Endothelial cell (in vitro differentiated cells): ENCODE measurements at regions not wholly inside any gene's neighbourhood (a gene's known extent, or its start where the extent isn't known, plus 50 kb on each side); places are given as distances from the start of the nearest gene placed in this dataset.

ENCODE experiments used
- DNase-seq: peaks from one replicate; pipeline ENCODE4 v3.0.0; 2021; ENCODE audit warnings: low spot score
- H3K27ac Mint-ChIP-seq: one replicate; pipeline ENCODE4 v1.8.0; 2021; ENCODE audit warnings: mixed read lengths, inconsistent platforms; ENCODE audit not compliant: unreplicated experiment
- H3K27me3 Mint-ChIP-seq: one replicate; pipeline ENCODE4 v1.8.0; 2021; ENCODE audit warnings: mild to moderate bottlenecking, moderate library complexity, mixed read lengths, inconsistent platforms; ENCODE audit not compliant: unreplicated experiment
- H3K36me3 Mint-ChIP-seq: one replicate; pipeline ENCODE4 v1.8.0; 2021; ENCODE audit warnings: mild to moderate bottlenecking, low read depth, mixed read lengths, inconsistent platforms; ENCODE audit not compliant: unreplicated experiment
- H3K4me1 Mint-ChIP-seq: one replicate; pipeline ENCODE4 v1.8.0; 2021; ENCODE audit warnings: mild to moderate bottlenecking, mixed read lengths, inconsistent platforms; ENCODE audit not compliant: unreplicated experiment
- H3K4me3 Mint-ChIP-seq: one replicate; pipeline ENCODE4 v1.8.0; 2021; ENCODE audit warnings: mild to moderate bottlenecking, mixed read lengths, inconsistent platforms; ENCODE audit not compliant: unreplicated experiment
- H3K9me3 Mint-ChIP-seq: one replicate; pipeline ENCODE4 v1.8.0; 2021; ENCODE audit warnings: mixed read lengths, inconsistent platforms; ENCODE audit not compliant: unreplicated experiment
- CTCF ChIP-seq: fragments of 200-600 bp; sonication (generic); IDR thresholded peaks from one replicate; pipeline ENCODE4 v1.5.0; 2021; ENCODE audit warnings: antibody characterized with exemption; ENCODE audit not compliant: unreplicated experiment

DNA sequence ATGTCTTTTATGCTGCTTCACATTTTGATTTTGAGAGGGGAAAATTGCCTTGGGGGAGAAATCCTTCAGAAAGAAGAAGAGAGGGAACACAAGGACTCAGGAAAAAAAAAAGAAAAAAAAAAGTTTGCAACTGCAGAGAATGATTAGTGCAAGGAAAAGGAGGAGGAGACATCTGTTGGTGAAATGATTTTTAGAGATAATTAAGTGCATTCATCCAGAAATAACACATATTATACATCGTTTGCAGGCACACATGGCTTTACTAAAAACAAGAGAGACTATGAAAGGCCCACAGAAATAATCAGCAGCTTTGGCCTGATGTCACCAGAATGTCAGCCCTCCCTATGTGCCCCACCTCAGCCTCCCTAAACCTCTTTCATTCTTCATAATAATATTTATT, 1058.2 kb downstream of the PCDH9 start:
- no peaks in the 10 kb centered on the region for H3K4me1 Mint-ChIP-seq
- TF ChIP-seq CTCF: no peak
- H3K36me3 Mint-ChIP-seq: no peaks in the 10 kb centered on the region
- H3K4me3 Mint-ChIP-seq: no peak overlapping the region
- no peak overlapping the region for H3K27ac Mint-ChIP-seq
- no peaks in the 10 kb centered on the region for H3K9me3 Mint-ChIP-seq
- no peaks in the 10 kb centered on the region for H3K27me3 Mint-ChIP-seq
- DNase-seq: no peak

DNA sequence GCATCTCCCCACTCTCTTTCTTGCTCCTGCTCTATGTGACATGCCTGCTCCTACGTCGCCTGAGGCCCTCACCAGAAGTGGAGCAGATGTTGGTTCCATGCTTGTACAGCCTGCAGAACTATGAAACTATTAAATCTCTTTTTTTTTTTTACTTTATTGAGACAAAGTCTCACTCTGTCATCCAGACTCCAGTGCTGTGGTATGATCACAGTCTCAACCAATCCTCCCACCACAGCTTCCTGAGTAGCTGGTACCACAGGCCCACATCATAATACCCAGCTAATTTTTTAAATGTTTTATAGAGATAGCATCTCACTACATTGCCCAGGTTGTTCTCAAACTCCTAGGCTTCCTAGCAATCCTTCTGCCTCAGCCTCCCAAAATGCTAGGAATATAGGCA, 1067.7 kb downstream of the PCDH9 start:
- no peak for DNase-seq
- no peak overlapping the region for H3K27ac Mint-ChIP-seq
- no peaks in the 10 kb centered on the region for H3K9me3 Mint-ChIP-seq
- no peaks in the 10 kb centered on the region for H3K36me3 Mint-ChIP-seq
- H3K4me3 Mint-ChIP-seq: no peak overlapping the region
- H3K27me3 Mint-ChIP-seq: peaks cover 3% of the 10 kb centered on the region
- TF ChIP-seq CTCF: no peak
- no peaks in the 10 kb centered on the region for H3K4me1 Mint-ChIP-seq

DNA sequence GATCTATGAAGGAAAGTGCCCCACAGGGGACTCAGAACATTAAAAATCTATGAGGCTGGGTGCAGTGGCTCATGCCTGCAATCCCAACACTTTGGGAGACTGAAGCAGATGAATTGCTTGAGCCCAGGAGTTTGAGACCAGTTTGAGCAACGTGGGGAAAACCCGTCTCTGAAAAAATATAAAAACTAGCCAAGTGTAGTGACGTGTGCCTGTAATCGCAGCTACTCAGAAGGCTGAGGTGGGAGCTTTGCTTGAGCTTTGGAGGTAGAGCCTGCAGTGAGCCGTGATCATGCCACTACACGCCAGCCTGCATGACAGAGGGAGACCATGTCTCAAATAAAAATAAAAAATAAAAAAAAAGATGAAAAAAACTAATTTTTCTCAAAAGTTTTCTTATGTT, 1070.6 kb downstream of the PCDH9 start:
- DNase-seq: no peak
- Mint-ChIP-seq H3K4me1 (no peaks in the 10 kb centered on the region), H3K4me3 (no peak overlapping the region), H3K27me3 (no peaks in the 10 kb centered on the region), H3K36me3 (no peaks in the 10 kb centered on the region), H3K9me3 (no peaks in the 10 kb centered on the region), H3K27ac (no peak overlapping the region)
- TF ChIP-seq CTCF: no peak

DNA sequence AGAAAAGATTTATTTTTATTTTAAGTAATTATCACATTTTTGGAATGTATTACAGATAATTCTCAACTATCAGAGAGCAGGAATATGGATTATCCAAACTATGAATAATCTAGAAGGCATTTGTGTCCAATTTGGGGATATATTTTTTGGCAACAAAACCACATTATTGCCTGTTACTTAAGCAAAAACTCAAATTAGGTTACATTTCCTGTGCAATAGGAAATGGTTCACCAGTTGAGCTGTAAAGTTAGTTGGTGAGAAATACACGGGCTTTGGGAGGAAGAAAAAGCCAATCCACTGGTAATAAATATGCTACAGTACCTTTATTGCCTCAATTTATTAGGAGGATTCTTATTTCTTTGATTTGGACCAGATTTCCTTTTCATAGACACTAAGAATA, 1075.2 kb downstream of the PCDH9 start:
- no peaks in the 10 kb centered on the region for H3K9me3 Mint-ChIP-seq
- DNase-seq: no peak
- no peaks in the 10 kb centered on the region for H3K27me3 Mint-ChIP-seq
- no peak for TF ChIP-seq CTCF
- H3K36me3 Mint-ChIP-seq: no peaks in the 10 kb centered on the region
- no peak overlapping the region for H3K27ac Mint-ChIP-seq
- no peaks in the 10 kb centered on the region for H3K4me1 Mint-ChIP-seq
- H3K4me3 Mint-ChIP-seq: no peak overlapping the region

DNA sequence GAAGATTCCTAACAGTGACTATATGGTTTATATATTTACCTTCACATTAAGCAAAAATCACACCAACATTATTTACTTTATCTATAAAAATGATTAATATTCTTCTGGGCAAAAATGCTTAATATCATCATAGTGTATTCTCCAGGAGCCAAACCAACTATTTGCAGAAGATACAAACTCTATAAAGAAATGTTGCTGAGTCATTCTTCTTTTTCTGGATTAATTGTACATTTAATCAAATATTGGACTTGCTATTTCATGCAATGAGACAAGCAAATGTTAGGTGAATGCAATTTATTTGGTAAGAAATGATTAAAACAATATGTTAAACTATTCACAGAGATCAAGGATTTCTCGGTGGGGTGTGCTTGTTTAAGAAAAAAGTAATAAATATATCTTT, 1075.8 kb downstream of the PCDH9 start:
- DNase-seq: no peak
- H3K27ac Mint-ChIP-seq: no peak overlapping the region
- no peak for TF ChIP-seq CTCF
- no peaks in the 10 kb centered on the region for H3K27me3 Mint-ChIP-seq
- H3K36me3 Mint-ChIP-seq: no peaks in the 10 kb centered on the region
- no peak overlapping the region for H3K4me3 Mint-ChIP-seq
- no peaks in the 10 kb centered on the region for H3K4me1 Mint-ChIP-seq
- no peaks in the 10 kb centered on the region for H3K9me3 Mint-ChIP-seq
